ENCODE measurements at regions not wholly inside any gene's neighbourhood (a gene's known extent, or its start where the extent isn't known, plus 50 kb on each side); places are given as distances from the start of the nearest gene placed in this dataset.

DNA sequence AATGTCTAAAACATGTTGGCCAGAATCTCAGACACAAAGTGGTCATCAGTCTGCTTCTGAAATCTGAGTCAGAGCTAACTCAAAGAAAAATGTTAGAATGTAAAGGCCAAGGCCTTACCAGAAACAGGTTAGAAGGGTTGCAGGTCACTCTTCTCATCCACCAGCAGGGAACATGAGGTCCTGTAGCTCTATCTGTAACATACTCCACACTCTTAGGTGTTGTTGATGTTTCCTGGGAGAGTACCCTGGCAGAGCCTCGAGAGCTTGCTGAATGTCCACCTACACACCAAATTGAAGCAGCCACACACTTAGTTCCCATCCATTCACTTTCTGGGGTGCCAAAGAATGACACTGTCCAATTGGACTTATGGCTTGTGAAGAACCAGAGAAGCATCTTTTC, 76.6 kb upstream of the INPP4B start:
- TF ChIP-seq CTCF (conservative IDR thresholded peaks at IDR 0.05; ENCODE audit: low read depth, low read length) = no peak
- no peak for DNase-seq (ENCODE audit: low read depth)
- no peak overlapping the region for H3K4me3 ChIP-seq (ENCODE audit: low read depth, low read length)

DNA sequence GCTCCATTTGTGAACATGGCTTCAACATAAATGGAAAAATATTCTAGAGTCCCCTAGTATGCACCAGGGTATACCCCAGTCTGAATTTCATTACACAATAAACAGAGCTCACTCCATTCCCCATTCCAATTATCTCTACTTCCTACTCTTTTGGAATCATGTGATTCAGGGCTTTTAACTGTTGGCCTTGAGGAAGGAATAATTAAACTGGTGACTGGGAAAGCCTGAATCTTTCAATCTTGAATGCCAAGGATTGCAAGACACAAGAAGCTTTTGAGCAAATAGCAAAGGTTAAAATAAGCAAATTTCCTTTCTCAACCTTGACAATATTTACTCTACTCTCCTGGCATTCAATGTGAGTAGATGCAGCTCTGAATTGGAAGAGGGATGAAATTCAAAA, 77.5 kb upstream of the INPP4B start:
- H3K4me3 ChIP-seq (ENCODE audit: low read depth, low read length) = no peak overlapping the region
- no peak for TF ChIP-seq CTCF (conservative IDR thresholded peaks at IDR 0.05; ENCODE audit: low read depth, low read length)
- DNase-seq (ENCODE audit: low read depth) = no peak

- DNase-seq (ENCODE audit: low read depth) = no peak
- H3K4me3 ChIP-seq (ENCODE audit: low read depth, low read length) = no peak overlapping the region
- no peak for TF ChIP-seq CTCF (conservative IDR thresholded peaks at IDR 0.05; ENCODE audit: low read depth, low read length)
Observed at GRCh38 chr4:142925161-142925560, 79.1 kb upstream of the INPP4B start.

DNA sequence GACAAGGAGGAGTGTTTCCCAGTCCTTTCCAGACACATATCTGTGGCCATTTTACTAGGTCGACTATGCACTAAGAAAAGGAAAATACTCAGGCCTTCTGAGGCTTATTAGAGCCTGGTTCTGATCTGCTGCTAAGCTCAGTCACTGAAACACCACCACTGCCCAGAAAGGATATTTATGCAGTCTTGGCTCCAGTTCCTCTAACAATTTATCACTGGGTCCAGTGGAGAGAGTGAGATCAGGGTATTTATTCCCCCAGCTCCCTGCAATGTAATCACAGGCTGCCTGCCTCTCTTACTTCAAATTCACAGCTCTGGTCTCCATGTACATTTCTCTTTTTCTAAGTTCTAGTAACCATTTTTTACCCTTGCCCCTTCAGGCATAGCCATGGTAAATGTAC, 81.6 kb upstream of the INPP4B start:
- no peak overlapping the region for H3K4me3 ChIP-seq (ENCODE audit: low read depth, low read length)
- no peak for DNase-seq (ENCODE audit: low read depth)

GRCh38 chr4:142929526-142929925, 83.4 kb upstream of the INPP4B start:
- no peak for TF ChIP-seq CTCF (conservative IDR thresholded peaks at IDR 0.05; ENCODE audit: low read depth, low read length)
- no peak overlapping the region for H3K4me3 ChIP-seq (ENCODE audit: low read depth, low read length)
- no peak for DNase-seq (ENCODE audit: low read depth)

More for the DNA sequence above, 81.6 kb upstream of the INPP4B start:
- no peak for TF ChIP-seq CTCF (conservative IDR thresholded peaks at IDR 0.05; ENCODE audit: low read depth, low read length)

DNA sequence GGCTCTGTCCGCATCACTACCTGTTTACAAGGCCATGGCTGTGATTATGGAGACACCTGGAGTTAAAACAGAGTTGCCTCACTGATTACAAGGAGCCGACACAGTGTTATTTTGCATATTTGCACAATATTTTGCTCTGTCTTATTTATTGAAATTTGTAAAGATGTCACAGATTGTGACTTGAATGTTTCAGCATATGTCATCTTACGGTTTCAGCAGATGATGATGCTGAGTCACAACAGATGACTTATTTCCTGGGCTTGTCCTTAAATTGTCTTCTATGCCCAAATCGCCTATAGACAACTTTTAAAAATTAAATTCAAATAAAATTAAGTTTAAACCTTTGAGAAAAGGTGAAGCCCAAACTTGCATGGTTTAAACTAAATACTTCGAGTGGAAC, 87.1 kb upstream of the INPP4B start:
- H3K4me3 ChIP-seq (ENCODE audit: low read depth, low read length) = no peak overlapping the region
- DNase-seq (ENCODE audit: low read depth) = no peak

More for the DNA sequence above, 87.1 kb upstream of the INPP4B start:
- no peak for TF ChIP-seq CTCF (conservative IDR thresholded peaks at IDR 0.05; ENCODE audit: low read depth, low read length)
